ENCODE measurements at regions not wholly inside any gene's neighbourhood (a gene's known extent, or its start where the extent isn't known, plus 50 kb on each side); places are given as distances from the start of the nearest gene placed in this dataset.
A peak's percentile ranks its signal among the peaks of the same experiment; 100 is the strongest.

DNA sequence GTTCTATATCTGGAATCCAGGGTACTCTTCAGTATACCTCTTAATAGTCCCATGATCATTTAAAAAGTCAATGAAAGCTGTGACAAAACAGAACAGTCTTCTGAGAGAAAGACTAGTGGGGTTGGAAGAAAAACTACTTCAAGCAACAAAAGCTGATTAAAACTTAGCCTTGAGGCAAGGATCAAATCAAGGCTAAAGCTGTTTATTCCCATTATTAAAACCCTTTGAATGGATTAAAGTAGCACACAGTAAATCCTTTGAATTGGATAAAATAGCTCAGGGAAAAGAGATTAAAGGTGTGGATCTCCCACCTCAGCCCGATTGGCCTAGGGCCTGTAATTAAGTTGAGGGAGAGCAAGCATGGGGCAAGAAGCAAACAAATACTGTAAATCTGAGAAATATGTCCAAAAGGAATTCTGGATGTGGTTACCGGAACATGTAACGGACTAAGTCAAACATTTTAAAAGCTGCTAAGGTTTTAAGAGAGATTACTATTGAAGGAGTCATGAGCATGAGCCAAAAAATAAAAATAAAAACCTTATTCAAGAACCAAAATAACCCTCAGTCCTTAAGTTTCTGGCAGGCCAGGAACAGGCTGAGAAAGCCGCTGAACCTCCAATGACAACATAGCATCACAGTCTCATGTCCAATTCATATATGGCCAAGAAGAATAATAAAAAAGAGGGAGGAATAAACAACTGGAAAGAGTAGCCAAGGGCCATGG, 257.3 kb upstream of the NEIL3 start:
- FAIRE-seq: no peak

DNA sequence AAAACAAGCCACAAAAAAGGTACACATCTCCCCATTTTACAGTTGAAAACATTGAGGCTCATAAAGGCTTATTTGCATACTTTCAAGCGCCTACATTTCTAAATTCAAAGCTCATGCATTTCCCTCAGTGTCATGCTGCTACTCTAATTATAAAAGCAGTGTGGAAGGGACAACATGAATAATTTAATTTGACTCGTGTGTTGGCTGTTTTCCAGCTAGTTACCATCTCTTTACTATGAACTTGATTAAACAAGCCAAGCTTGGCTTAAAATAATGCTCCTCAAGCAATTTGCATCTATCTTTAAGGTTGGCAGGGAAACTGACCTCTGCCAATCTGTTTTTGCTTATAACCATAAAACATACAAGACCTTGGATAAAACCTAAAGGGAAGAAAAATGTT, 252.5 kb upstream of the NEIL3 start:
- no peak for FAIRE-seq

DNA sequence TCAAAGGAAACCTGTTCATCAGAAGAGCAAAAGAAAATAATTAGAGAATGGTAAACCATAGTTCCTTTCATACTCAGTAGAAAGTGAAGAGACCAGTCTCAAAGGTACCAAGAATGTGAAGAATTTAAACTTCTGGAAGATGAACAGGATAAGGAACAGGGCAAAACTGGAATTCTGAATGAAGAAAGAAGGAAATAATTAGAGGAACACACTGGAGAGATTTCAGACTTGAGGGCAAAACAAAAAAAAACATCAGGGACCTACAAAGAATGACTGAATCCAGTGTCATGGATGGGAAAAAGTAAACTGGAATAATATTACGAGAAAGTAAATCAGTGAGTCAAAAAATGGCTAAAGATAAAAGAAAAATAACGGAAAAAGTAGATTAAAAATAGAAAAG, 245.6 kb upstream of the NEIL3 start:
- no peak for FAIRE-seq

DNA sequence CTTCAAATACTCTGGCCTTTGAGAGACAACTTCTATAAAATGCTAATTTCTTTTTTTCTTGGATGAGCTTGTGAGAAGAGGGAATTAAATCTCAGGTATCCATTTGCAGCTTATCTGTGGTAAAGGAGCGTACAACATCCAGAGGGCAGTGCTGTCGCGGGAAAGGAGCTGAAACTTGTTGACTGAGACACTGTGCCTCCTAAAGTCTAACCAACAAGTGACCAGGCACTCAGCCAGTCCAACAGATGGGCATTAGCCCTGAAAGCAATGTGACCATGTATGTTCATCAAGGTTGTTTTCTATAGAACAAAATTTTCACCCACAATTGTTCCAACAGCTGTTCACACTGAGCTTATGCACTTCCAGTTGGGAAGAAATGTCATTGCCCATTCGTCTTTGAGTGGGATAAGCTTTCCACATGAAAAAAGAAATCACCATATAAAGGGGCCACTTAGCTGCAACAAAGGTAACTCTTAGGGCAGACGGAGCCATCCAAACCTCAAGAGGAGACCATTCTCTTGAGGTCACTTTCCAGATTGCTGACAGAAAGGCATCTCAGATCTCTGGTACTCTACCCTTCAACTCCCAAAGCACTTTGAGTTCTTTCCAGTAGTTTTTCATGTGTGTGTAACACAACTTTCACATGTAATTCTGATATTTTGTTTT, 244.8 kb upstream of the NEIL3 start:
- no peak for FAIRE-seq

DNA sequence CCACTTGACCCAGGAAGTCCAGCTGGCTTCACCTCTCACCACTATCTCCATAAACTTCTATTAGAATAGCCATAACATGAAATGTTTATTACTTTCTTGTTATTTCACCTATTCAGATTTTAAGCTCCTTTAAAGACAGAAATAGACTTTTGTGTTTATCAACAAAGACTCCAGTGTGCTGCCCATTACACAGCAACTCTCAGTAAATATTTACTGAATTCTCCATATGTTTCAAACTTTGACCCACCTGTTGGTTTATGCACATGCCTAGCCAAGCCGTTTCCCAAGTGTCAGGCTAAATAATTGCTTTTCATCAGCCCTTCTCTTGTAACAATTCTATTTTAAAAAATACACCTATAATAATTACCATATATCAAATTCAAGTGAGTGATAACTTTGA, 242.9 kb upstream of the NEIL3 start:
- no peak for FAIRE-seq

DNA sequence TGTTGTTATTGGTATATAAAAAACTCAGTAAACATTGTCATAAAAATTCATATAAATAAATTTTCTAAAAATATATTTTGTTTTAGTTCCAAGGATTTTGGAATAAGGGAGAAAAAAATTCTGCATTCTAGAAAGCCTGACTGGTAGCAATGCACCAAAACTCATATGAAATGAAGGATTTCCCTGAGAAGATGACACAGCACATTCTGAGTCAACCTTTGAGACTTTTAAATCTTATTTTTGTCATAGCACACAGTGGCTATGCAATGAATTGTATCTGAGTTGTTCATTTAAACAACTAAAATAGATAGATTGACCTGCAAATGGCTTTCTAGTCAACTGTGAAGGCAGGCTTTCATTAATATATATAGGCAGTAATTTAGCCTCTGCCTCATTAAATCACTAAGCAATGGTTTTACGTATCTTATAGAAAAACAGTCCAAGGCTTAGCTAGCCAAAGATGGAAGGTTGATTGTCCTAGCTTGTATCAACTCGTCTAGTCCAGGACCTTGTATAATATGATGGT, 239.1 kb upstream of the NEIL3 start:
- no peak for FAIRE-seq

DNA sequence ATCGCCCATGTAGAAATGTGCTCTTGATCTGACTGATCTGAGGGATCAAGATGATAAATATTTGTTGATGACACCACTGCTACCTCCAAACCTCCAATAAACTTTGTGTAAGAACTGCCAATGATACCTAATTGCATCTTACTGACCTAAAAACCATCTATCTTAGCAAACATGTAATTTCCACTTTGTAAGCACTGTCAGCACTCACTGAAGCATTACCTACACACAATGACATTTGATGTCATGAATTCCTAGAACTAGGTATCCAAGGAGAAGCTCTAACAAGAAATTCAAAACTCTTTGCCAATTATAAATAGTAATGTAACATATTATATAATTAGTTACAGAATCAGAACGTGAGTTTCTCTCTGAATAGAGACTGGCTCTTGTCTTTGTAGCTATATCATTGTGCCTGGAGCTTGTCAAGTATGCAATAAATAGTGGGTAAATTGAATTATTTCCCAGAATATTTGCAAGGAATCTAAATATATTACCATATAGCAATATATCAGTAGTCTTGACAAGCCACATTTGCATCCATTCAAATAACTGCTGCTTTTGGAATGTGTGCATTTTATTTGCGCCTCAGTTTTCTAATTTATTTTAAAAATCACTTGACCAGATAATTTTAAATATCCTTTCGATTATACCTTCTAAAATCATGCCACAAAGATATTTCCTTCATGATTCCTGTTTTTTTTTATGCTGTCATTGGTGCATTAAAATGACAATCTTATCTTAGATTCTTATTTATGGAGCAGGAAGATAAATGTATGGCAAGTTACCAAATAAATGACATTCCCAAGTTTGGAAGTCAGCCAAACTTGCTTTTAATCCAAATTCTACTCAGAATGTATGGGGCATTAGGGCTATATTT, 232.3 kb upstream of the NEIL3 start:
- FAIRE-seq: no peak

DNA sequence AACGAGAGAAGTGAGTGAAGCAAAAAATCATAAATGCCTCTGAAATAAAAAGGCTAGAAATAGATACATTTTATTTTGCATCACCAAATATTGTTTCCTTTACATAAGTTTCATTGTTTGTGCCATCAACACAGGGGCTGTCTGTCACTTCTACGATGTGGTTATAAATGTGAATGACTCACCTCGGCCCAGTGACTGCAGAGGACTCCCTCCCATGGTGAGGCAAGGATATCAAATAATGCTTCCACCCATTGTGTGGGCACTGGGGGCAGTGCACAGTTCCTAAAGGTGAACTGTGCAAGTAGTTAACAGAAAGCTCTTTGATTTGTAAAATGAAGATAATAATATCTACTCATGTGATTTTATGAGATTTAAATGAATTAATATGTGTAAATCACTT, 230.3 kb upstream of the NEIL3 start:
- FAIRE-seq: no peak

DNA sequence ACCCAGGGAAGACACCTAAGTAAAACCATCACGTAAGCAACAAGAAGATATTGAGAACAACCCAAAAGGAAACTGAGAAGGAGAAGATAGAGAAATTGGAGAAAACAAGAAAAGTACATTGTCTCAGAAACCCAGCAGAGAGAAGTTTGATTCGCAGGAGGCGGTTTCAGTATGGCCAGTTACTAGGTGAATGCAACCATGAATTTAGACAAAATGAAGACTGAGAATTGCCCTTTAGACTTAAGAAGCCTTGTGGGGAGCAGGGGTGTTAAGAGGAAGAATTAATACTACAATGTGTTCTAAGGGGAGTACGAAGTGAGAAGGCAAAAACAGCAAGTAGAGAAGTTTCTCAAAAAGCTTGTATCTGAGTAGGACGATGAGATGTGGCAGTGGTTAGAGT, 229.3 kb upstream of the NEIL3 start:
- no peak for FAIRE-seq

DNA sequence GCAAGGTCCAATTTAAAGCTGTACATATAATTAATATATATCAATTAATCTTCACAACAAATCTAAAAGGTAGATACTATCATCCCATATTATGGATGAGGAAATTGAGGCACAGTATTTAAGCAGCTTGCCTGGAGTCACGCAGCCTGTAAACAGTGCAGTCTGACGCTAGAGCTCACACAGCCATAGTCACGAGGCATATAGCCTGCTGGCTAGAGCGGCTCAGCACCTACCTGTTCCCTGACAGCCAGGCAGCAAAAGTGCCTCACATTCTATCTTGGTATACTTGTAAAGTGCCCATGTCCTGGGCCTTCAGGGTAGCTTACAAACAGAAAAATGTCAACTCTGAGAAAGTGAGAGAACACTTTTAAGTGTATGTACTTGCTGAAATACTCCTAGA, 222.6 kb upstream of the NEIL3 start:
- no peak for FAIRE-seq

DNA sequence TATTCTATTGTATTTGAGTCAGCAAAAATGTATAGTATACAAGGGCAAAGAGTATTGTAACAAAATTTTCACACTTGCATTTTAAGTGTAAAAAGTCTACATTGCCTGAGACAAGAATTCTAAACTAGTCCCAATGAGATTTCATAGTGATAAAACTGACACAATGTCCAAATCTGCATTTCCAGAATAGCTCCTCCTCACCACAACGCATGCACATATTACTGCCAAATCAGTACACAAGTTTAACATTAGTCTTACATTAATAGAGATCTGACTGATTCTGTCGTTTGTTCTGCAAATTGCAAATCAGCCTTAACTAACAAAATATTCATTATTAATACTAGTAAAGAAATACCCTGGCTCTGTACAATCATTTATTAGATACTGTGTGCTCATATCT, 222.2 kb upstream of the NEIL3 start:
- no peak for FAIRE-seq

DNA sequence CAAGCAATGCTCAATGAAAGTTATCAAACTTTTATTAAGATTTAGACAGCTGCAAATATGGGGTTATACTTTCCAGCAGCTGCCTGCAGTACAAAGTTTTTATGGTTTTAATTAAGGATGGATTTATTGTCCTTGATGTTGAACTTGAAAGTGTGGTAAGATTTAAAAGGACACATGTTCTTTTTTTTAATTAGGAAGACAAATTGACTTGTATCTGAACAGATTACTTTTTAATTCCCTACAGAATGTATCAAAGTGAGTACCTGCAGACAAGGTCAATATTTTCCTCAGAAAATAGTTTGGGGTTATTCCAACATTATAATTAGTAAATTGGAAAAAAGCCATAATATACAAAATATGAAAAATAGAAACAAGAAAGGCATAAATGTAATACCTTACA, 218.2 kb upstream of the NEIL3 start:
- FAIRE-seq: peak; percentile 8

DNA sequence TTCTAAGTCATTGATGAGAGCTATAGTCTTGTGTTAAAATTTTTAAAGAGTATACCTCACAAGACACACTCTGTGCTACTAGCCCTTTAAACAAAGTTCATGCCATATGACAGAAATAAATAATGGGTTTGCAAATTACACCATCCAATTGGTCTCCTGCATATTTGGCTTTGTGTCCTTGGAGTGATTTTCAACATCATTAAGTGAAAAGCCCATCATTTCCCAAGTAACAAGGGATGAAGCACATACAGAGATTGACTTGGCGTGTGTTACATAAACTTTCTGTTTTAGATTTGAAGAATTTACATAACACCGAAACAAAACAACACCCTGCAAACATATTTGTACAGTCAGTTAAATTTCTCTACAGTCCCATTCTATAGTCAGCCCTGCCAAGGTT, 216.9 kb upstream of the NEIL3 start:
- FAIRE-seq: no peak

DNA sequence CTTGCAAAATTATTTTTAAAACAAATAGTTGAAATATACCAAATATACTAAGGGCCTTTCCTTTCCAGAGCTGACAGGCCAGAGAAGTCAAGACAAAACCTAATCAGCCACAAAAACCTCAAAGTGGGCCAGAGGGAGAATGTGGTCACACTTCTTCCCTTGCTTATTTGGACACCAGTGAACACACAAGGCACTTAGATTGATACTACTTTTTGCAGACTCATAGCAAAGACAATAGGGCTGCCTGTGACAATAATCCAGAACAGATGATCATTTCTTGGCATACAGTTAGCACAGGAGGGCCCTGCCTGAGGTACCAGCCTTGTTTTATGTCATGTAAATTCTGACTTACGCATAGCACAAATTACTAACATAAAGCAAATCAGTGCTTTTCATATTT, 215.7 kb upstream of the NEIL3 start:
- no peak for FAIRE-seq

DNA sequence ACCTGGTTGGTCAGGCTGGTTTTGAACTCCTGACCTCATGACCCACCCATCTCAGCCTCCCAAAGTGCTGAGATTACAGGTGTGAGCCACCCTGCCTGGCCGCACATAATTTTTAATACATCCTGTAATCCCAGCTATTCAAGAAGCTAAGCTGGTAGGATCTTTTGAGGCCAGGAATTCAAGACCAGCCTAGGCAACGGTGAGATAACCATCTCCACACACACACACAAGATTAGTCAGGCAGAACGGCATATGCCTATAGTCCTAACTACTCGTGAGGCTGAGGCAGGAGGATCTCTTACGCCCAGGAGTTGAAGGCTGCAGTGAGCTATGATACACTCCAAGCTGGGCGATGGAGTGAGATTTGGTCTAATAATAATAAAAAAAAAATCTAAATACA, 212.4 kb upstream of the NEIL3 start:
- FAIRE-seq: no peak

DNA sequence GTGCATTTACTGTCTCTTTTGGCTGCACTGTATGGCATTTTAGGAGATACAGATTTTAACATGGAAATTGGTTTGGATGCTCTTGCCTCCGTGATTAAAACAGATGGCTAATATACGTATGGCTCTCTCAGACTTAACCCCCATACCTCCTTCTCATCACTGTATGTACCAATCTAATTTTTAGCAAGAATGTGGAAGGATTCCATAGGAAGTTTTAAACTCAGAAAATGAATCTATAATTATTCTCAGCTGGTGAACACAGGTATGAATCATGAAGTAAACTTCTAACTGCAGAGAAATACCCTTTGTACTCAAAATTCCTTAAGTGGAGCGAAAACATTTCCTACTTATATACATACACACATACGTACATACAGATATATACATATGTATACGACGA, 210.5 kb upstream of the NEIL3 start:
- no peak for FAIRE-seq

DNA sequence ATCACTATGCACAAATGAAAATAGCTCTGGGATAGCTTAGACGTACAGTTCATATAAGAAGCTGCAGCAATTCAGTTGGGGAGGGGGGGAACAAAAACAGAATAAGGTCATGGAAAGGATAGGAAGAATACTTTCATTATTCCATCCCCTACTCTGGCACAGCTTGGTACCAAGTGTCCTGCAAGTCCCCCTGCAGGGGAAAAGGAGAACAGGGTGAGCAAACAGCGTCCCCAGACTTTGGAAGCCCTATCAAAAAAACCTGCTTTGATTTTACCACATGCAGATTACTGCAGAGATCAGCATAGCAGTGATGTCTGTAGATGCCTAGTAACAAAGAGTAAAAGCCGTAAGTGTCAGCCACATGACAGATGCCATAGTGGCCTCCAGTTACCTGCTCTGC, 209.4 kb upstream of the NEIL3 start:
- FAIRE-seq: no peak

DNA sequence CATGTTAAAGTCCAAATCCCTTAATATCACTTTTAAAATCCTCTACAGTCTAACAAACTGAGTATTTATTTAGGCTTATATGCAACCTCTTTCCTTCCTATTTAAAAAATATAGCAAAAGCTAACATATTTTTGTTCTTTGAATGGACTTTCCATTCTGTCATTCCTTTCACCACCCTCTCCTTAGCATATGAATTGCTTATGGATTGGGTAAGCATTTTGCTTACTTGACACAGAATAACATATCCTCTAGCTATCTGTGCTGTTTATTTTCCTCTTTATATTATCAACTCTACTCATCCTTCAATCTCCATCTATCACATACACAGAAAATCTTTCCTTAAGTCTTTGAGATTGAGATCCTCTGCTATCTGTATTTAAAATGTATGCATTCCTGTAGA, 206.1 kb upstream of the NEIL3 start:
- FAIRE-seq: no peak

DNA sequence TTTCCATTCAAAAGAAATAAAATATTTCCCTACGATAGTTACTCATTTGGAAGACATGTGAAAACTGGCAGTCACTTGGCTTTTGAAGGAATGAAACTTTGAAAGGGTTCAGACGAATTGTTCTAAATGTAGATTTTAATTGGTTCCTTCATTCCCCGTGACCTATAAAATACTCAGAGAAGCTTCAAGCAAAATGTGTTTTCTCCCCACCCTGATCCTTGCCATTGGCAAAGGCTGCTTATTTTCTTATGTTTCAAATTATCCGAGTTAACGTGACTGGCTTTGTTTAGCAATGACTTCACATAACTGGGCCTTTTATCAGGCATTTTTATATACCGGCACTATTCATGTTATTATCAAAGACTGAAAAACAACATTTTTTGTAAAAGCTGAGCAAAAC, 204.1 kb upstream of the NEIL3 start:
- peak; percentile 95 for FAIRE-seq

DNA sequence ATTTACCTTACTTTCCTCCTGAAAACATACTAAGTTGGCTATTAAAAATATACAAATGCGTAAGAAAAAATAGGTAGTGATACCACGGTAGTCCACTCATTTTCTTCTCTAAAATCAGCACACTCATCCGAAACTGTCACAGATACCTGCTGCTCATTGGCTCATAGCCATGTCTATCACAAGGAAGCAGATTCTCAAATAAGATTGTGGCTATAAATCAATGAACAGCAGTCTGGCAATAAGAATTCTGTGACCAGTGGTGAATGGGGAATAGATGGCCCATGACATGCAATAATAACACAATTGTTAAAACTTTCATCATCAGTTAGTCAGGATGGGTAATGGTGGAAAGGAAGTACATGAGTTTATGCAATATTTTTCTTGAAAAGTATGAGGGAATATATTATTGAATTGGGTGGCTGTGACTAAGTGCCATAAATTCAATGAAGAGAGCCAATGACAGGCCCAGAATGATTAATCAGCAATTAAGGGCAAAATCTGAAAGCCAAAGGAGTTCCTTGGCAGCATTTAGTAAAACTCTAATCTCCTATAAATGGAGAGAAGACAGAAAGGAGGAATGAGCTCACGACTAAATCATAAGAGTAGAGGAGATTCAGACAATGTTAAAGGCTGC, 202.3 kb upstream of the NEIL3 start:
- no peak for FAIRE-seq

DNA sequence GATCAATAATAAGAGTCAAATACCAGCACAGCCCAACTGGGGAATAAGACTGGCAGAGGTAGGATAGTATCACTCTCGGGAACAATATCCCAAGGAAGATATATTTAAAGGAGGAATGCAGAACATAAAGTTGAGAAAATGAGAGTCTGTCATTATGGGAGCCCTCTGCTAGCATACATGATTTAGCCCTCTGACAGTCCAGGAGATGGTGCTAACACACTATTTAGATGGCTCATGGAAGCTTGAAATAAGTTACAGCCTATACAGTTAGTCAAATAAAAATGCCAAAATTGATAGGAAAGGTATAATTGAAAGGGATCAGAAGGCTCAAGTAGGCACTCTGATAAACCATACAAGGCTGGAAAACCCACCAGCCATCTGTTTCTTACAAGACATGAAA, 201.0 kb upstream of the NEIL3 start:
- FAIRE-seq: no peak

DNA sequence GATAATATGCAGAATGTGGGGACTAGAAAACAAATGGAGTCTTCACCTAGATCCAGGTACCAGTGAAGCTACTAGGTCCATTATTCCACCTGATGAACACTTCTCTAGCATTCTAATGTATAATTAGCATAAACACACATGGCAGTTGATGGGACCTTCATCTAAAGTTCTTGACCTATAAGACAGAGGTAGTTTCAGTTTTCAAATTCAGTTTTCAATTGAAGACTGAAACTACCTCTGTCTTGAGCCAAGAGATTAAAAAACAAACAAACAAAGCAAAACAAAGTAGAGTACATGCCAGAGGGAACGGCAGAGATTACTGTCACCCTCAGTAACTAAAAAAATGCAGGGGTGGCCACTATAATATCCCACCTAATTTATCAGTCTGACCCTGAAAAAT, 199.9 kb upstream of the NEIL3 start:
- no peak for FAIRE-seq

DNA sequence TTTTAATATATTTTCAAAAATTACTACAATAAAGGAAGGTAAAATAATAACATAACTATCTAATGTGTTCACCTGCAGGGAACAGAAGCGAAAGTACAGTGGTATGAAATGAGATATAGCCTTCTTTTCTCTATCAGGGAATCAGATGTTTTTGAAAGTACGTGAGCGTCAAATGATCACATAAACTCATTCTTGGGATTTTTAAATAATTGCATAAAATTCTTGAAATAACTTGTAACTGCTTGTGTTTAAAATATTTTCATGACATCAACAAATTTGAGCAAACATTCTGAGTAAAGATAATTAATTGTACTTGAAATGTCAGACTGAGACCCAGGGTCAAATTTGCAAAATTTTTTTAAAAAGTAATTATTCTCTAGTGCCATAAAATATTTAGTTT, 193.5 kb upstream of the NEIL3 start:
- FAIRE-seq: peak; percentile 84
